ENCODE measurements at regions not wholly inside any gene's neighbourhood (a gene's known extent, or its start where the extent isn't known, plus 50 kb on each side); places are given as distances from the start of the nearest gene placed in this dataset.

DNA sequence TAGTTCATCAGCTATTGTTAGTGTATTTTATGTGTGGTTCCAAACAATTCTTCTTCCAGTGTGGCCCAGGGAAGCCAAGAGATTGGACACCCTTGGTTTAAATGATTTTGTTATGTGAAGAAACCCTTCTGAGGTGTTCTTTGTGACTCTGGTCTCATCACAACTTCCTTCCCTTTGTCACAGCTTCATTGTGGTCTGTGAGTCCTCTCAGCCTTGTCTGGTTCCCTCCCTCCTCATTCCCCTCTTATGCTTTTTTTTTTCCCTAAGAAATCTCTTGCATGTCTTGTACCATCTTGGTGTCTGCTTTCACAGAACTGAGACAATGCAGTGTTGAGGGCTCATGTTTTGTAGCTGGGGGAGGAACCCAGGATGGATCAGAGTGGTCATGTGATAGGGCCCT is 118.9 kb downstream of the TMEM182 start (continued):
- TF ChIP-seq, protein P1, sequence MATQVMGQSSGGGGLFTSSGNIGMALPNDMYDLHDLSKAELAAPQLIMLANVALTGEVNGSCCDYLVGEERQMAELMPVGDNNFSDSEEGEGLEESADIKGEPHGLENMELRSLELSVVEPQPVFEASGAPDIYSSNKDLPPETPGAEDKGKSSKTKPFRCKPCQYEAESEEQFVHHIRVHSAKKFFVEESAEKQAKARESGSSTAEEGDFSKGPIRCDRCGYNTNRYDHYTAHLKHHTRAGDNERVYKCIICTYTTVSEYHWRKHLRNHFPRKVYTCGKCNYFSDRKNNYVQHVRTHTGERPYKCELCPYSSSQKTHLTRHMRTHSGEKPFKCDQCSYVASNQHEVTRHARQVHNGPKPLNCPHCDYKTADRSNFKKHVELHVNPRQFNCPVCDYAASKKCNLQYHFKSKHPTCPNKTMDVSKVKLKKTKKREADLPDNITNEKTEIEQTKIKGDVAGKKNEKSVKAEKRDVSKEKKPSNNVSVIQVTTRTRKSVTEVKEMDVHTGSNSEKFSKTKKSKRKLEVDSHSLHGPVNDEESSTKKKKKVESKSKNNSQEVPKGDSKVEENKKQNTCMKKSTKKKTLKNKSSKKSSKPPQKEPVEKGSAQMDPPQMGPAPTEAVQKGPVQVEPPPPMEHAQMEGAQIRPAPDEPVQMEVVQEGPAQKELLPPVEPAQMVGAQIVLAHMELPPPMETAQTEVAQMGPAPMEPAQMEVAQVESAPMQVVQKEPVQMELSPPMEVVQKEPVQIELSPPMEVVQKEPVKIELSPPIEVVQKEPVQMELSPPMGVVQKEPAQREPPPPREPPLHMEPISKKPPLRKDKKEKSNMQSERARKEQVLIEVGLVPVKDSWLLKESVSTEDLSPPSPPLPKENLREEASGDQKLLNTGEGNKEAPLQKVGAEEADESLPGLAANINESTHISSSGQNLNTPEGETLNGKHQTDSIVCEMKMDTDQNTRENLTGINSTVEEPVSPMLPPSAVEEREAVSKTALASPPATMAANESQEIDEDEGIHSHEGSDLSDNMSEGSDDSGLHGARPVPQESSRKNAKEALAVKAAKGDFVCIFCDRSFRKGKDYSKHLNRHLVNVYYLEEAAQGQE (IDR thresholded peaks at IDR 0.05; ENCODE audit: unreplicated experiment), result no peak
- TF ChIP-seq, protein P2, sequence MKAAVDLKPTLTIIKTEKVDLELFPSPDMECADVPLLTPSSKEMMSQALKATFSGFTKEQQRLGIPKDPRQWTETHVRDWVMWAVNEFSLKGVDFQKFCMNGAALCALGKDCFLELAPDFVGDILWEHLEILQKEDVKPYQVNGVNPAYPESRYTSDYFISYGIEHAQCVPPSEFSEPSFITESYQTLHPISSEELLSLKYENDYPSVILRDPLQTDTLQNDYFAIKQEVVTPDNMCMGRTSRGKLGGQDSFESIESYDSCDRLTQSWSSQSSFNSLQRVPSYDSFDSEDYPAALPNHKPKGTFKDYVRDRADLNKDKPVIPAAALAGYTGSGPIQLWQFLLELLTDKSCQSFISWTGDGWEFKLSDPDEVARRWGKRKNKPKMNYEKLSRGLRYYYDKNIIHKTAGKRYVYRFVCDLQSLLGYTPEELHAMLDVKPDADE (IDR thresholded peaks at IDR 0.05), result no peak
- TF ChIP-seq, protein P3, sequence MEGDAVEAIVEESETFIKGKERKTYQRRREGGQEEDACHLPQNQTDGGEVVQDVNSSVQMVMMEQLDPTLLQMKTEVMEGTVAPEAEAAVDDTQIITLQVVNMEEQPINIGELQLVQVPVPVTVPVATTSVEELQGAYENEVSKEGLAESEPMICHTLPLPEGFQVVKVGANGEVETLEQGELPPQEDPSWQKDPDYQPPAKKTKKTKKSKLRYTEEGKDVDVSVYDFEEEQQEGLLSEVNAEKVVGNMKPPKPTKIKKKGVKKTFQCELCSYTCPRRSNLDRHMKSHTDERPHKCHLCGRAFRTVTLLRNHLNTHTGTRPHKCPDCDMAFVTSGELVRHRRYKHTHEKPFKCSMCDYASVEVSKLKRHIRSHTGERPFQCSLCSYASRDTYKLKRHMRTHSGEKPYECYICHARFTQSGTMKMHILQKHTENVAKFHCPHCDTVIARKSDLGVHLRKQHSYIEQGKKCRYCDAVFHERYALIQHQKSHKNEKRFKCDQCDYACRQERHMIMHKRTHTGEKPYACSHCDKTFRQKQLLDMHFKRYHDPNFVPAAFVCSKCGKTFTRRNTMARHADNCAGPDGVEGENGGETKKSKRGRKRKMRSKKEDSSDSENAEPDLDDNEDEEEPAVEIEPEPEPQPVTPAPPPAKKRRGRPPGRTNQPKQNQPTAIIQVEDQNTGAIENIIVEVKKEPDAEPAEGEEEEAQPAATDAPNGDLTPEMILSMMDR (conservative IDR thresholded peaks at IDR 0.05; ENCODE audit: low read depth in 2 of 2), result no peak
- TF ChIP-seq NANOG (IDR thresholded peaks at IDR 0.05; ENCODE audit: borderline replicate concordance) (no peak), EZH2 (IDR thresholded peaks at IDR 0.05; ENCODE audit: low read depth, unreplicated experiment) (no peak), ZNF114 (CRISPR knock-in tag; IDR thresholded peaks at IDR 0.05) (no peak), ZNF331 (CRISPR knock-in tag; IDR thresholded peaks at IDR 0.05; ENCODE audit: low read depth) (no peak), POLR2AphosphoS5 (IDR thresholded peaks at IDR 0.05; ENCODE audit: low read depth) (no peak), CREB1 (CRISPR knock-in tag; IDR thresholded peaks at IDR 0.05; ENCODE audit: low read depth) (no peak)

DNA sequence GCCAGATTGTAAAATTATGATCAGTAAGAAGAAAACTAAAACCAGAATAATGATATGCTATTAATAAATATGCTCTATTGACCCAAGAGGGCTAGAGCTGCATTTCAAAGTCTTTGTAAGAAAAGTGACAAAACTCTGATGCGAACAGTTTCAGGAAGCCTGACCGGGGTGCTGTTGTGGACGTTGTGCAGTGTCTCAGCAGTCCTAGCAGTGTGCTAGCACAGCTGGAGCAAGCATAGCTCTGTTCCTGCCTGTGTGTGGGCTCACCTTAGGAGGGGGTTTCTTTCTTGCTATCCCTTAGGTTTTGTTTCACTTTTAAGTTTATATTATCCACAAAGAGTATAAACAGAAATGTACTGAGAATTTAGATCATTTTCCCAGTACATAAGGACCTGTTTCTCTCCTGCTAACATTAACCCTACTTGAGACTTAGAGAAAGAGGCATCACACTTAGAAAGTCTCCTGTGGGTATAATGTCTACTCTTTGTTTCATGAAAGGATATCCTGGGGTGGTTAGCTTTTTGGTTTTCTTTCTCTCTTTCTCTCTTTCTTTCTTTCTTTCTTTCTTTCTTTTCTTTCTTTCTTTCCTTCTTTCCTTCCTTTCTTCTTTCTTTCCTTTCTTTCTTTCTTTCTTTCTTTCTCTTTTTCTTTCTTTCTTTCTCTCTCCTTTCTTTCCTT is 124.5 kb downstream of the TMEM182 start:
- ATAC-seq, result no peak
- Histone ChIP-seq H3K4me1 (ENCODE audit: insufficient read depth) (no peaks in the 10 kb centered on the region), H3K79me2 (replicated peaks; ENCODE audit: insufficient read depth) (no peaks in the 10 kb centered on the region), H3K27me3 (ENCODE audit: insufficient read depth) (no peaks in the 10 kb centered on the region), H3K36me3 (ENCODE audit: insufficient read depth) (no peaks in the 10 kb centered on the region), H2AFZ (no peak overlapping the region), H3K9me2 (ENCODE audit: insufficient read depth) (no peaks in the 10 kb centered on the region), H3K4me3 (no peak overlapping the region), H4K20me1 (replicated peaks; ENCODE audit: insufficient read depth) (no peaks in the 10 kb centered on the region), H3K27ac (ENCODE audit: low read depth) (no peak overlapping the region), H3F3A (replicated peaks; ENCODE audit: low read depth) (no peaks in the 10 kb centered on the region), H3K4me2 (no peak overlapping the region)
- Mint-ChIP-seq H3K36me3 (ENCODE audit: low read depth) (no peaks in the 10 kb centered on the region; the same call in 2 of the 3 replicates), H3K4me3 (no peak overlapping the region), H3K4me1 (no peaks in the 10 kb centered on the region), H3K27me3 (ENCODE audit: insufficient read depth, low read depth, poor library complexity) (peaks cover 1% of the 10 kb centered on the region), H3K9me3 (no peaks in the 10 kb centered on the region; the same call in 2 of the 3 replicates), H3K27ac (no peak overlapping the region)
- no peak for DNase-seq (ENCODE audit: low spot score)
- no peak for TF ChIP-seq NANOG (IDR thresholded peaks at IDR 0.05; ENCODE audit: borderline replicate concordance)
- TF ChIP-seq, protein P1 (IDR thresholded peaks at IDR 0.05; ENCODE audit: unreplicated experiment), result no peak
- no peak for TF ChIP-seq EZH2phosphoT487 (IDR thresholded peaks at IDR 0.05; ENCODE audit: unreplicated experiment)

All from GM23338 (cell line).